HL-60/S4 (cell line): ENCODE measurements at regions not wholly inside any gene's neighbourhood (a gene's known extent, or its start where the extent isn't known, plus 50 kb on each side); places are given as distances from the start of the nearest gene placed in this dataset.

ENCODE experiments used
- in situ Hi-C: fragments of 300-500 bp; cut with MboI; formaldehyde crosslinking; loops from 2 replicates; pipeline ENCODE4 v1.14.3; 2022; ENCODE audit warnings: low sequenced_read_pairs

DNA sequence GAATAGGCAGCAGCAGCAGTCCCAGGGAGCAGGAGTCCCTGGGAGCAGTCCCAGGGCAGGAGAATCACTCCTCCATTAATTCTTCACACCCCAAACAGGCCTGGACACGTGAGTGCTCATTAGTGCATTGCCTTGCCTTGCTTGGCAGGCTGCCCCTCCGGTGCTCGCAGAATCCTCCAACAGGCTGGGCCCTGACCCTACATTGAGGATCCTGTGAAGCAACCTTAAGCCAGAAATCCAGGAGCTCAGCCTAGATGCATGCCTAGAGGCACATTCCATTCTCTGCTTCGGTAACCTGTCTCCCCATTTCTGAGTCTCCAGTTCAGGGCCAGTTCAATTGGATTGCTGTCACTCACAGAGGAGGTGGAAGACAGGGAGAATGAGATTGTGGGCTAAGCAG is 97.4 kb upstream of the LRATD1 start:
- in situ Hi-C loops = no loop called here

DNA sequence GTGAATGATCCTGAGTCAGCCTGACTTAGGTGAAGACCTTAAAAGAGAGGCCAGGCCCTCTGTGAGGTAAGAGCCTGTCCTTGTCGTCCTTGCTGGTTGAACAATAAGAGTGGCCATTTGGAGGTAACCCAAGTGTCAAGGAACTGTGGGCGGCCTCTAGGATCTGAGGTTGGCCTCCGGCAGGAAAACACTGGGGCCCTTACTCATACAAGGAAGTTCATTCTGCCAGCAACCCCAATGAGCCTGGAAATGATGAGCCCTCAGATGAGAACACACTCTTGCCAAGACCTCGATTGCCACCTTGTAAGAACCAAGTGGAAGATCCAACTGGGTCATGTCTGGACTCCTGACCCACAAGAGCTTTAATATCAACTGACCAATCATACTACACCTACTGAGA is 95.5 kb upstream of the LRATD1 start:
- in situ Hi-C loops = no loop called here

DNA sequence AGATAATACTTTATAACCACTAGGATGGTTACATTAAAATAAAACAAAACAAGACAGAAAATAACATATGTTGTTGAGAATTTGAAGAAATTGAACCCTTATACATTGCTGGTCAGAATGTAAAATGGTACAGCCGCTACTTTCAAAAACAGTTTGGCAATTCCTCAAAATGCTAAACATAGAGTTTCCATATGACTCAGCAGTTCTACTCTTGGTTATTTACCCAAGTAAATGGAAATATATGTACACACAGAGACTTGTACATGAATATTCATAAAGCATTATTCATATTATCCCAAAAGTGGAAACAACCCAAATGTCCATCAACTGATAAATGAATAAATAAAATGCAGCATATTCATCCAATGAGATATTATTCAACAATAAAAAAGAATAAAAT is 92.5 kb upstream of the LRATD1 start:
- in situ Hi-C loops = no loop called here

DNA sequence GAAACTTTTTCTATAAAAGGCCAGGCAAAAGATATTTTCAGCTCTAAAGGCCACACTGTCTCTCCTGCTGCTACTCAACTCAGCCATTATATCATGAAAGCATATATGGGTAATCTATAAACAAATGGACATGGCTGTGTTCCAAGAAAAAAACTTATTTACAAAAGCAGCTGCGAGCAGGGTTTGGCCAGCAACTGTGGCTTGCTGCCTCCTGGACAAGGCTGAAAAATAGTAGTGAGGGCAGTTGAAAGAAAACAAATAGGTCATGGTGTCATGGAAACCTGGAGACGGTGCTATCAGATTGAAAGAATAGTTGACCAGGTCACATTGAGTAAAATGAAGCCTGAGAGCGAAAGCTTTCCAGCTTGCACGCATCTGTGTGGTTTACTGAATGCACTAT is 89.2 kb upstream of the LRATD1 start:
- in situ Hi-C loops = no loop called here

DNA sequence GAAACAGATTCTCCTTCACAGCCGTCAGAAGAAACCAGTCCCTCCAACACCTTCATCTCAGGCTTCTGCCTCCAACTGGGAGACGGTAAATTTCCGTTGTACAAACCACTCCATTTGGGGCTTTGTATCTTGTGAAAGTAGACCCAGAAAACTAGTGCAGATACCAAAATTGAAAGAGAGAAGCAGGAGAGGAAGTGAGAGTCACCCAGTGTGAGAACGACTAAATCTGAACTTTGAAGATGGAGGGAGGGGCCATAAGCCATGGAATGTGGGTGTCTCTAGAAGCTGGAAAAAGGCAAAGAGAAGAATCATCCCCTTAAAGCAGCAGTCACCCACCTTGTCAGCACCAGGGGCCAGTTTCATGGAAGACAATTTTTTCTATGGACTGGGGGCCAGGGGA is 88.3 kb upstream of the LRATD1 start:
- in situ Hi-C loops = no loop called here

DNA sequence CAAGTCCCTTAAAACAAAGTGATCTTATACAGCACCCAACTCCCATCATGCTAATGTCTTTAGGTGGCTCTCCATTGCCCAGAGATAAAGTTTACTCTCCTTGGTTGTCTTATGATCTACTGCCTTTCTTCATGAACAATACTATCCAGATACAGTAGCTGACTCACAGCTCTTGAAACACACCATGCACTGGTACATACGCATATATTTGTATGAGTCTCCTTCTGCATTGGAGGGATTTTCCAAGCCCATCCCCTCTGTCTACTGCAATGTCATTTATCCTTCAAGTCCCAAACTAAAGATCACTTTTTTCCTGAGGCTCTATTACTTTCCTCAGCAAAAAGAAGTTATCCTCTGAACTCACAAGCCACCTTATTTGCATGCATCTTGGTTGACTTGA is 84.7 kb upstream of the LRATD1 start:
- in situ Hi-C loops = no loop called here

DNA sequence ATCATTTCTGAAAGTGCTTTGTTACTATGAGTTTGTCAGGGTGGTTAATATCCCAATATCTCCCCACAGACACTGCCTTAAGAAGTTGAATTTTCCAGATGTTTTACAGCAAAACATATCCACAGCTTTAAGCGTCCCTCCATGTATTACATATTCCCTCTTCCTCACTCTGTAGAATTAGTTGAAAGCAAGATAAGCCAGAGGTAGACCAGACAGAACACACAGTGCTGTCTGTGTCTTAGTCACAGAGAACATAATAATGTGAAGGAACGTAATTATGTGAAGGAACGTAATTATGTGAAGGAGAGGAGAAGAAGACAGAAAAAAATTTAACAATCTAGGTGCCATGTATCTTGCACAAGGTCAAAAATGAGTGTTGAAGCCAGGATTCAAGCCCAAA is 81.9 kb upstream of the LRATD1 start:
- in situ Hi-C loops = no loop called here

DNA sequence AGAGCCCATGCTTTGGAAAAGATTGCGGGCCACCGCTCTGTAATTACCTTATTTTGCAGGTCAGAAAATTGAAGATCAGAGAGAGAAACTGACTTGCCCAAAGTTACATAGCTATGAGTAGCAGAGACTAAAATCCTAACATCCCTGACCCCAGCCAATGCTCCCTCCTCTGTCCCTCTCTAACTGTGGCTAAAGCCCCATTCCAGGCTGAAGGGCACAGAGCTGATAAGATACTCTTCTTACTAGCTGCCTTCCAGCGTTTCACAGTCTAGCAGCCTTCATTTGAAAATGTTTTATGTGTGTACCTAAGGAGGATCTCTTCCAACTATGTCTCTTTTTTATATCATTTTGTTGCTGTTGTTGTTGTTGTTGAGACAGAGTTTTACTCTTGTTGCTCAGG is 81.4 kb upstream of the LRATD1 start:
- in situ Hi-C loops = no loop called here

DNA sequence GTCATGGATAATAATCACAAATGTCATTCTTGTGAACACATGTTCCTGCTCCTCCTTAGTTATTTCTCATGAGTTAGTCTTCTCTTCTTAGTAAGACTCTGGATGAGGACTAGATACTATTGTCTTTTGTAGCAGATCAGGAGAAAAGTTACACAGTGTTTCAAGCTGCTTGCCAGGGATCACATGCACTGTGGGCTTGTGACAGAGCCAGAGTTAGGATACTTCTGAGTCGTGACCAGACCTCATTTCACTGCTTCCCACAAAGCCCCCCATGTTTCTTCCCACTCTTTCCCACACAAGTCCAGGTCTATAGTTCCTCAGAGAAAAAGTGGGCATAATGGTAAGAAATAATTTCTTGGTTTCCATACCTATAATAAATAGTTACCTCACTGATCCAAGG is 80.2 kb upstream of the LRATD1 start:
- in situ Hi-C loops = no loop called here

DNA sequence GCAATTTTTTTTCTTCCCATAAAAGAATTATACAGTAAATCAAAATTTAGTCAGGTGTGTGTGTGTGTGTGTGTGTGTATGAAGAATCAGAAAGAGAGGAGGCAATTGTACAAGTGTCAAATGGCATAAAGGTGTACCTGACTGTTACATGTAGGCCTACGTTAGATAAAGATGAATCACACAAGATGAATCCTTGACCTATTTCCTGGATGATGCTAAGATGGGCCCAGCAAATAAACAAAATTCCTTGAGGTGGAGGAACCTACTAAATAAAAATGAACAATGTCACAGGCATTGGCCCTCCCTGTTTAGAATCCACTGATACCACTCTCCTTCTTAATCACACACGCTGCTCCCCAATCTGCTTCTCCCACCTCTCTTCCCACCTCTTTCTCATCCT is 79.7 kb upstream of the LRATD1 start:
- in situ Hi-C loops = no loop called here

DNA sequence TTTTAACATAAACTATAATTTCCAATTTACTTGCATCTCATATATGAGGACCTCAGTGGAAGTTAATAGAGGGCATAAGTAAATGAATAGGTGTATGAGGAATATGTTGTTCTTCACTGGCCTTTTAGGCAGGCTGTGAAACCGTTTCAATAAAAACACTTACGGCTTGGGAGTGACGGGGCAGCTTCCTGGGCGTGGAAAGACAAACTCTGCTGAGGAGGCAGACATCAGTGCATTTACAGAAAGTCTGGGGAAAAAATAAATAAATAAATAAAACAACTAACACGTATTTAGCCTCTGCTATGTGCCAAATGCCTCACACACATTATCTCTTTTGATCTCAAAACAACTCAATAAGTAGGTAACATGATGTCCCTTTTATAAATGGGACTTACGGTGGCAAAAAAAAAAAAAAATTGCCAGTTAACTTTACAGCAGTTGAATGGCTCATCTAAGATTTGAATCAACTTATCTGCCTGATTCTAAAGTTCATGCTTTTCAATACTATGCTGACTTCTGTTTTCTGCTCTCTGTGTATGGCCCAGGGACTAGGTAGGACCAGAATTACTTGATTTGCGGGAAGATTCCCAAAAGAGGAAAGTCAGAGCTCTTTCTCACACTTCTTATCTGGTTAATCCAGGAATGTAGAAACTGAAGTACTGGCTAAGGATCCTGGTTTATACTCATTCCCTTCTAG is 77.5 kb upstream of the LRATD1 start:
- in situ Hi-C loops = no loop called here

DNA sequence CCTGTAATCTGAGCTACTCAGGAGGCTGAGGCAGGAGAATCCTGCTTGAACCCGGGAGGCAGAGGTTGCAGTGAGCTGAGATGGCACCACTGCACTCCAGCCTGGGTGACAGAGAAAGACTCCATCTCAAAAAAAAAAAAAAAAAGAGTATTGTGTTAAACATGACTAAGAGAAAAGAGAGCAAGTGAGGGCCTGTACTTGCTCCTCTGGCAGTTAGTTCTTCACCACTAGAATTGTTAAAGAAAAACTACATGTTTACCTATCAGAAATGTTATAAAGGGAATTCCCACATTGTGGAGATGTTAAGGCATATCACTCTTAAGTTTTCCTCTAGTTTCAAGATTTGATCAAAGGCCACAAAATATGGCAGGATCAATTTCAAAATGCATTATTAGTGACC is 75.4 kb upstream of the LRATD1 start:
- in situ Hi-C loops = no loop called here

DNA sequence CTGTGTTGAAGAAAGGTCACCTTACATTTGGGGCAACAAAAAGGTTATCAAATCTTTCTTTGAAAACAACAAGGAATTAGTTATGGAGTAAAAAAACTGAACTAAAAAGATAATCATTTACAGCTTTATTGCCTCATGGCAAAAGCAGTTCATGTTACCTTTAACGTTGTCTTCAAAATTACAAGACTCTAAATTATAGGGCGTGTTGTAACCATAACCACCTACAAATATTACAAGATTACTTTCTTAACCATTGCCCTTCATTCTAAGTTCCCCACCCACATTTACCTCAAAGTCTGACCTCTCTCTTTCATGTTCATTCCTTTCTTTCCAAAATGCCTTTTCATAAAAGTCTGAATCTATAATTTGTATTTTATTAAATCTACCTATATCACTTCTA is 74.6 kb upstream of the LRATD1 start:
- in situ Hi-C loops = no loop called here

DNA sequence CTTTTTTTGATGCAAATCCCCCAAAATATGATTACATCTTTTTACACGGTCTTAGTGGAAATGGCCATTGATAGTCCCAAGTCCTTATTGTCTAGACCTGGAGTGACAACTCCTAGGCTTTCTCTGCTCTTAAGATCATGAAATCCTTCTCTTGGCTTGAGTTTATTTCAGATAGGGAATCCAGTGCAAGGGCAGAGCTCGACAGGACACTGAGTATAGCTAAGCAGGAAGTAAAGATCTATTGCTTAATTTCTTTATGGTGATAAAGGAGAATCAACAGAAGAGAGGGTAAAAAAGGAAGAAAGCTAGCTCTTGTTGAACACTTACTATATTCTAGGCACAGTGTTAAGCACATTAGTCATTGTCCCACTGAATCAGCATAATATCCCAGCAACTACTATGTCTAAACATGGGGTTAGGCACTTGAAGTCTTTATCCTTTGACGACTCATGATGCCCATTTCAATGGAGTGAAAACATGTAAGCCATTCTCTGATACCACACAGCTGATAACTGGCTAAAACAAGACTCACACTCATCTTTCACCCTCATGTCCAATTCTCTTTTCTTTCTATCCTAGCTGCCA is 74.1 kb upstream of the LRATD1 start:
- in situ Hi-C loops = no loop called here

DNA sequence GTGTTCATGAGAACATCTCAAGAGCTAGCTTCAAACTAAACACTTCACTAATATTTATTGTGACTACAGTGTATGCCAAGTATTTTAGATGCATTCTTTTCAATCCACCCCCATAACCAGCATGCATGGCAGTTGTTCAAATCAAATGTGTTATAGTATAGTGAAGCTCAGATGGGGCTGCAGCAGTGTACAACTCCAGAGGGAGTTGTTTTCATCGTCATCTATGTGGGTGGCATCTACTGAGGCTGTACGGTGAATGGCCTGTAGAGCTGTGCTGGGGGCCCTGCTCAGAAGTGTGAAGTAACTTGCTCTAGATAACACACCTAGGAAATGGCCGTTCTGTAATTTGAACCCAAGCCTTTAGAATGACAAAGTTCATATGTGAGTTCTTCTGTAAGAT is 71.8 kb upstream of the LRATD1 start:
- in situ Hi-C loops = no loop called here

DNA sequence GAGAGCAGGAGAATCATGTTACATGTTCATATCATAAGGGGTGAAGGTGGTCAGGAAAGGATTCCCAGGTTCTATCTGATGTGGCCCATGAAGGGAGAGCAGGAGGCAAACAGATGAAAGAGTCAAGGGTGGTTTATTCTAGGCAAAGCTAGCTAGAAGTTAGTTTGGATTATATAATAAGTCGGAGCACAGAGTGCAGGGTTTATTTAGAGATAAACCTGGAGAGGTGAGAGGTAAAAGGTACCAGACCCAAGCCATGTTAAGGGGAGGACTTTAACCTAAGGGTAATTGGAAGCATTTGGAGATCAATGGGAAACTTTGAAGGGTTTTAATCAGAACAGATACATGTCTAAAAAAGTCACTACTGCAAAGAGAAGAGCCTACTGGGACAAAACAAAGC is 69.2 kb upstream of the LRATD1 start:
- in situ Hi-C loops = no loop called here

DNA sequence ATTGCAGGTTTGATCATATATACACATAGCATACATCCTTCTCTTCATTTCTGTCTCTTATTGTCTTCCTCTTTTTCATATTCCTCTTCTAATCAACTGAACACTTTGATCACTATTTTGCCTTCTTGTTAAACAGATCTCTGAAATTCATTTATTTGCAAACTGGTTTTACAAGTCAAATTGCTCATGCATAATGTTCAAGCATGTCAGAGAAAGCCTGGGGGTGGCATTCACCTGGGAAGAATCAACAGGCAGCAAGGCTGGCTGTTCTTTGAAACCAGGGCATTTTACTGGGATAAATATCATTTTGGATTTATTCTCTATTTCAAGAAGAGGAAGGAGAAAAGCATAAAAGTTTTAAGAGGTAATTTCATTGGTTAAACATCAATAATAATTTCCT is 66.9 kb upstream of the LRATD1 start:
- in situ Hi-C loops = no loop called here

DNA sequence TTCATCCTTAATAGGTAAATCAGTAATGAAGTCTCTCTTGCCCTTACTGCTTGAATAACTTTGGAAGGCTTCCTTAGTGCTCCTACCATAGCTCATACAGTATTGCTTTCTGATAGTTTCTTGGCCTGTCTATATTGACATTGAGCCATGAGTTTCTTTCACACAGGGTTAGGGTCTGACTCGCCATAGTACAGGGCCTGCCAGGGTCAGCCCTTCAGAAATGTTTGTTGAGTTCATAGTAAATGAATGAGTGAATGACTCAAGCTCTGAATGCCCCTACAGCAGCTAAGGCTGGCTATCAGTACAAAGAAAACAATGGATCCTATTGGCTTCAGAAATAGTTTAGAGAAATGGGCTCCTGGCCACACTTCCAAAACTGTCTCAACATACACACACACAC is 65.0 kb upstream of the LRATD1 start:
- in situ Hi-C loops = no loop called here

DNA sequence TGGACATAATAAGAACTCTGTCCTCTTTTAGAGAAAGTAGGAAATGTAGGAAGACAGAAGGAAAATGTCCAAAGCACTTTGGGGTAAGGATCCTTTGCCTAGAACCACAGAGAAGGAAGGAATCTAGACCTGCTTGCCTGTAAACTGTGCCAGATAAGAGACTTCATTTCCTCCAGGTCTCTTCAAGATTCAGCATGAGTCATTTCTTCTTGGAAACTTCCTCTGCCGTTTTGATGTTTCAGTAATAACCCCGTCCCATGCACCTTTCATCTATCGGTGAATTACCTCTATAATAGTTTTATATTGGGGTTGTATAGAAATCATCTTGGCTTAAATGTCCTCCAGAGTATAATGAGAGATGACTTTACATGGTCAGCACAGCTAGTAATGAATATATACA is 63.2 kb upstream of the LRATD1 start:
- in situ Hi-C loops = no loop called here

DNA sequence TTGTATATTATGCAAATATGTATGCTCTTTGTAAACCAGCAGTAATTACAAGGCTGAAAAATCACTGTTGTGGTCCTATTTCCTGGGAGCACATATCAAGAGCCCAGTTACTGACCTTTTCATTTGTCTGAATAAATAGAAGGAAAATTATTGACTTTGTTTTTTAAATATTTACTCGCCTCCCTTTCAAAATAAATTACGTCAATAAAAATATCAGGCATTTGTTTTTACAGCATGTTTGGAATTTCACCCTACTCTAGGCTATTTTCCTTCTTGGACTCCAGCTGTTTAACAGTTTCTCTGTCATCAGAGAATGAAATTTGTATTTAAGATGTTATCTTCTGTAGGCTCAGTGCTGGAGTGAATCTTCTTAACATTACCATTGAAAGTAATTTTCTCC is 59.9 kb upstream of the LRATD1 start:
- in situ Hi-C loops = no loop called here

DNA sequence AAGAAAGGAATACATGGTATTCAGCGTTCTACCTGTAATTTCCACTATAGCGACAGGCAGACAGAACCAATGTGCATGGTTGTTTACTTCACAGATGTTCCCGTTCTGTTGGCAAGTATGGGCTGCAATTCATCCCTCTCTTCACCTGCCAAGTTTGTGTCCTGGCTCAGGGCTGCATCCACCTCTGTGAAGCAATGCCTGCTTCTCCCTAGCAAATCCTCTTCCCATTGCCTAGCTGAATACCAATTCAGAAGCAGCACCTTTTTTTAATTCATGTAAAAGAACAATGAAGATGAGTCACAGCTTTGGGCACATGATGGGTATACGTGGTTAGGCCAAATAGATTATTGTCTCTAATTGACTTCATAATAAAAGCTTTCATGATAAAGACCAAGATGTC is 54.7 kb upstream of the LRATD1 start:
- in situ Hi-C loops = no loop called here
